ENCODE measurements at regions not wholly inside any gene's neighbourhood (a gene's known extent, or its start where the extent isn't known, plus 50 kb on each side); places are given as distances from the start of the nearest gene placed in this dataset.

DNA sequence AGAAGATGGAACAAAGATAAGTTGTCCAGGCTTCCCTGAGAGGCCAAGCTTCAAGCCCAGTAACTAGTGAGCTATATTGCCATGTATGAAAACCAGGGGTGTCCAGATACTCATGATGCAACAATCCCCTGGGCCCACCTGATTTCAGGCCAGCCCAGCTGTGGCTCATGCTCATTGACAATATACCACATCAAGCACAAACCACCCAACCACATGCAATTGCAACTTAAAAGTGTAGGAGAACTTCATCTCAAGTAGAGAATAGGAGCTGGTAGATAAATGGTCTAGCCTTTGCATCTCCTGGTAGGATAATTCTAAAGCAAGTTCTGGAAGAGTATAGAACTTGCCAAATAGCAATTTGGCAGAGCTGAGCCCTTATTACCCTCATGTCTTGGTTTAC, 561.3 kb downstream of the IGSF11 start:
- TF ChIP-seq SIN3A (IDR thresholded peaks at IDR 0.05; ENCODE audit: borderline replicate concordance in 2 of 2, control insufficient read depth in 1 of 2, low read depth in 2 of 2, low read length in 2 of 2) (no peak), ATF3 (IDR thresholded peaks at IDR 0.05) (no peak), ATF3 (CRISPR knock-in tag; conservative IDR thresholded peaks at IDR 0.05) (no peak), FOS (IDR thresholded peaks at IDR 0.05; ENCODE audit: extremely low read depth, insufficient read length) (no peak), IRF1 (CRISPR knock-in tag; IDR thresholded peaks at IDR 0.05; ENCODE audit: borderline replicate concordance) (no peak), KDM4B (IDR thresholded peaks at IDR 0.05; ENCODE audit: borderline replicate concordance in 2 of 2, low read depth in 1 of 2) (no peak), CBX3 (IDR thresholded peaks at IDR 0.05; ENCODE audit: borderline replicate concordance in 1 of 2, low read length in 2 of 2) (no peak), RBBP5 (IDR thresholded peaks at IDR 0.05; ENCODE audit: borderline replicate concordance, insufficient read depth, low read length, poor library complexity, severe bottlenecking) (no peak), JUN (IDR thresholded peaks at IDR 0.05; ENCODE audit: borderline replicate concordance, low read depth, low read length) (no peak), JUN (CRISPR knock-in tag; IDR thresholded peaks at IDR 0.05; ENCODE audit: borderline replicate concordance) (no peak), ZFP36 (IDR thresholded peaks at IDR 0.05; ENCODE audit: low read depth, low read length, partially characterized antibody) (no peak)
- TF ChIP-seq, protein P1, sequence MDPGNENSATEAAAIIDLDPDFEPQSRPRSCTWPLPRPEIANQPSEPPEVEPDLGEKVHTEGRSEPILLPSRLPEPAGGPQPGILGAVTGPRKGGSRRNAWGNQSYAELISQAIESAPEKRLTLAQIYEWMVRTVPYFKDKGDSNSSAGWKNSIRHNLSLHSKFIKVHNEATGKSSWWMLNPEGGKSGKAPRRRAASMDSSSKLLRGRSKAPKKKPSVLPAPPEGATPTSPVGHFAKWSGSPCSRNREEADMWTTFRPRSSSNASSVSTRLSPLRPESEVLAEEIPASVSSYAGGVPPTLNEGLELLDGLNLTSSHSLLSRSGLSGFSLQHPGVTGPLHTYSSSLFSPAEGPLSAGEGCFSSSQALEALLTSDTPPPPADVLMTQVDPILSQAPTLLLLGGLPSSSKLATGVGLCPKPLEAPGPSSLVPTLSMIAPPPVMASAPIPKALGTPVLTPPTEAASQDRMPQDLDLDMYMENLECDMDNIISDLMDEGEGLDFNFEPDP (CRISPR knock-in tag; IDR thresholded peaks at IDR 0.05) = no peak

All from K562 (cell line).